NCI-H510A treated with DMSO at 0.1 percent for 48 hours (cell line): ENCODE measurements at regions not wholly inside any gene's neighbourhood (a gene's known extent, or its start where the extent isn't known, plus 50 kb on each side); places are given as distances from the start of the nearest gene placed in this dataset.

Source experiments
- DNase-seq: peaks from one replicate; lab custom pipeline; 2025; lab: John Stamatoyannopoulos, UW

GRCh38 chr13:107331359-107331758 lies 763.4 kb upstream of the ARGLU1 start:
- no peak for DNase-seq

DNA sequence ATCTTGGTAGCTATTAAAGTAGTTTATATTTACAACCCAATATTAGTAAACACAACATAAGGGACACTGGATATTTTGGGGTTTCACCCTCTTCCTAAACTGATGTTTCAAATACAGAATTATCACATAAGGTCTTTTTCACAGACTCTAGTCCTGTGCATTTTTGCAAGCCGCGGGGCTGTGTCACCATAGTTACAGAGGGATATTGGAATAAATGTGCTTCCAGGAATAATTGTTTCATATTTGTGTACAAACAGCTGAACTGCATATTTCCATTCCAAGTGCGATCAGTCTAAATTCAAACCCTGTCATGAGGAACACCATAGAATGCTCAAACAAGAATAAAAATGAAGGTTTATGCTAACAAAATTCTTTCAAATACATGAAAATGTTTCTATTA lies 762.5 kb upstream of the ARGLU1 start:
- DNase-seq = no peak

GRCh38 chr13:107329991-107330390 lies 762.1 kb upstream of the ARGLU1 start:
- DNase-seq = peak; percentile 50

GRCh38 chr13:107324416-107325204 lies 756.7 kb upstream of the ARGLU1 start:
- no peak for DNase-seq

DNA sequence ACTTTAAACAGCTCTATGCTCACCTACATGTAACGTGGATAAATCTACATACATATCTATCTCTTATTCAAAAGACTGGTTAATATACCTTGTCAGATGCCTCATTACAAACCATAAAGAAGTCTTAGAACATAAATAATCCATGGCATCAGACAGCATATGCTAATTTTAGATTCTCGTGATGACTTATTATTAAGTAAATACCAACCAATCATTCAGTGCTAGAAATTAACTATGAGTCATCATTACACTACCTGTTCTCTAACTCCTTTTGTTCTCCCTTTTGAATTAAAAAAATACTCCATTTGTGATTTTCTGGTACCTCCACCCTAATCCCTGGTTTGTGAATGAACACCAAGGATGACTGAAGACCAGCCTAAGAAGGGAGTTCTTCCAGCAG lies 754.3 kb upstream of the ARGLU1 start:
- DNase-seq = no peak

DNA sequence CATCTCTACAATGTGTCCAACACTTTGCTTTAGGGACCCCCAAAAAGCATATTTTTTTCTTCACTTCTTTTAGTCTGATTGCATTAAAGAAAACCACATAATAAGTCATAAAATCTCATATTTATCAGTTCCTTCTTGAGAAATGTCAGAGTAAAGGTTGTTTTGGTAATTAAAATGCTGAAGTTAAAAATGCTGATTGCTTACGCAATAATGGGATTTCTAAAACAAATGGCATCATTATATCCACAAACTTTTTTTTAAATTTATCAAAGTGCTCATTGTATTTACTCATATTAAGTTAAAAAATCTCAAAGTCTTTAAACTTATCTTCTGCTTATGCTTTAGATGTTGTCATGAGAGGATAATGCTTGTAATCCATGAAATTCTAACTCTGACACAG lies 737.2 kb upstream of the ARGLU1 start:
- DNase-seq = no peak

- no peak for DNase-seq
Observed at GRCh38 chr13:107301724-107302374, 733.9 kb upstream of the ARGLU1 start.

- no peak for DNase-seq
Observed at GRCh38 chr13:107299717-107300116, 731.8 kb upstream of the ARGLU1 start.

- DNase-seq = no peak
Observed at GRCh38 chr13:107296804-107297203, 728.9 kb upstream of the ARGLU1 start.

- no peak for DNase-seq
Observed at GRCh38 chr13:107295416-107296140, 727.6 kb upstream of the ARGLU1 start.

DNA sequence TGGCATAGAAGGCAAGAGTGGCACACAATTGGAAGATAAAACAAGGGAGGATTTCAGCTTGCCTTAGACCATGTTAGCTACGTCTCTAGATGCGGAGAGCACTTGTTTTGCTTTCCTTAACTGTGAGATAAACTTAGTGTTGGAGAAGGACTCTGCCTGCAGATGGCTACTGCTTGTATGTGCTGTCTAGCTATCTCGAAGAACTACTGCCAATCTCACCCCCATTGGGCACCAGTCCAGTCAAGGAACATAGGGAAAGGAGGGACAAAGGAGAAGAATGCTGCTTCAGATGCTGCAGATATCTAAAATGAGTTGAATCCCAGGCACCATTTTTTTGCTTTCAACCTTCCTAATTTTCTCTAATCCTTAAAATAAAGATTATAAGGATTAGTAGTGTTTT lies 726.0 kb upstream of the ARGLU1 start:
- DNase-seq = no peak

- no peak for DNase-seq
Observed at GRCh38 chr13:107291875-107292274, 723.9 kb upstream of the ARGLU1 start.

DNA sequence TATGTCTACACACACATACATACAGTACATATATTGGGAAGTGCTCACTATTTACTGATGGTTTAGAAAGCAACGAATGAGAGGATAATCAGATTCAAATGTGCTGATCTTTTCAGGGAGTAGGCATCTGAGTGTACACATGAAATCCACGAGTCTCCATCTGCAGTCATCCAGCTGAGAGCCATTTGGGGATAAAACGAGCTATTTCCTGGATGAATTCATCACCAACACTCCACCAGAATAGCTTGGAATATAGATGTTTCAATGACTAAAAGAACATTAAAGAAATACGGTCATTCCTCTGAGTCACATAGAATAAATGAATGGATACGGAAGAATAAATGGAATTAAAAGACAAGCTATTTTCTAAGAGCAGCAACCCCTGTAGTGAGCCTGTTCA lies 721.6 kb upstream of the ARGLU1 start:
- no peak for DNase-seq

- no peak for DNase-seq
Observed at GRCh38 chr13:107284173-107284572, 716.2 kb upstream of the ARGLU1 start.

GRCh38 chr13:107277911-107278310 lies 710.0 kb upstream of the ARGLU1 start:
- DNase-seq = no peak

- no peak for DNase-seq
Observed at GRCh38 chr13:107276936-107277335, 709.0 kb upstream of the ARGLU1 start.

GRCh38 chr13:107275945-107276614 lies 708.1 kb upstream of the ARGLU1 start:
- no peak for DNase-seq

GRCh38 chr13:107275312-107275711 lies 707.4 kb upstream of the ARGLU1 start:
- no peak for DNase-seq

- DNase-seq = peak; percentile 48
Observed at GRCh38 chr13:107271227-107271626, 703.3 kb upstream of the ARGLU1 start.

DNA sequence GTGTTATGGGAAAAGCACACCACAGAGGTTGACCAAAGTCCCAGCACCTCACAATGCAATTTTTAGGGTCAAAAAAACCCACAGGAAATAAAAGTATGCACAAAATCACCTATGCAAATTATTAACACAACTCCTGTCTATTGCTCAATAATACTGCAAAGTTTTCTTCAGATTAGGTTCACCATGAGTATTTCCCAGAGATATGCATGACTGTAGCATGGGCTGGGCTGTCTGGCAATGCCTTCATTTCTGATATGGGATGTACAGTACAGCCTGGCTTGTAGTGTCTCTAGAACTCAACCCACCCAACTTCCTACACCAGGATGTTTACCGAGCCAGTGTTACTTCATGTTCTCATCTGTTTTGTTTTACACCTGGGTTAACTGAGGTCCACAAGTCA lies 698.7 kb upstream of the ARGLU1 start:
- DNase-seq = peak; percentile 67

DNA sequence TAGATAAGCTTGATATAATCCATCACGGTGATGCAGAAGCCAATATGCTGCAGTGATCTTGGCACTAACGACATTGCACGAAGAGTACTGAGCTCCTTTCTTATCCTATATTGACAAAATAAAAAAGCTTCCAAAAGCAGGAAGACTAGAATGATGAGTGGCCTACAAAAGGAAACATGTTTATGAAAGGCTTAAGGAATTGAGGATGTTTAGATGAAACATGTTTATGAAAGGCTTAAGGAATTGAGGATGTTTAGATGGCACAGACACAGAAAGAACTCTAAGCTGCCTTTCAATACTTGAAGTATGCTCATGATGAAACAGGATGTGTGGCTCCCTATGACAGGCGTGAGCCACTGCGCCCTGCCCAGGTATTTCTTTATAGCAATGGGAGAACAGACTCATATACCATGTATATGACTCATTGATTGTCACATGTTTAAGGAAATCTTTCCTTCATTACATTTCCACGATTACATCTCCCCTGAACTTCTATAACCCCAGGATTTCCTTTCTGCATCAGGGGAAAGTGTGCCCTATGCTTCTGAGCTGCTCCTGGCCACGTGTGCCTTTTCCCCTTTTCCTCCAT lies 690.8 kb upstream of the ARGLU1 start:
- DNase-seq = no peak

DNA sequence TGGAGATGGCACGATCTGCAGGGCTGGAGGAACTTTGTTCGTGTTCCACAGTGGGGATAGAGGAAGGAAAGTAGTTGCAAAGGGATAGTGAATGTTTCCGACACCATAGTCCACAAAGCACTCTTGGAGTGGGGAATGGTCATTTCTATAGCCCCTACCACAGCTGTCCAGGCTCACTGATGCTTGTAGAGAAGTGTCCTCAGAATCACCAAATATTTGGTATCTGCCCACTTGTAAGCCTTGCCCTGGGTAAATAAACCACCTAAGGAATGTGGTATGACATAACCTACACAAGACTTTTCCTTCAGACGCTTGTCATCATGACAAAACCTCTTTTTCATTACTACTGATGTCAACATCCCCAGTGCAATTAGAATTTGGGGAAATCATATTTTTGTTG lies 686.5 kb upstream of the ARGLU1 start:
- no peak for DNase-seq
